HCT116 (cell line): ENCODE measurements at regions not wholly inside any gene's neighbourhood (a gene's known extent, or its start where the extent isn't known, plus 50 kb on each side); places are given as distances from the start of the nearest gene placed in this dataset.

Experiments
- ATAC-seq: fragments of 200-7000 bp; cut with Tn5 transposase; 2 replicates; pipeline ENCODE4 v1.9.1; 2020; ENCODE audit warnings: mild to moderate bottlenecking, moderate library complexity
- BruUV-seq: library from RNA; stranded (reverse); fragments of 400-500 nt; replicated peaks from 2 replicates; lab custom pipeline; 2021; lab: Mats Ljungman, UMichigan
- CTCF ChIA-PET: fragments of 300-600 bp; sonication (Branson Sonifier 250); formaldehyde crosslinking; loops from one replicate; lab custom pipeline; 2021; ENCODE audit warnings: antibody characterized with exemption; lab: Charles Lee
- POLR2A ChIA-PET: fragments of 300-600, 350-600 bp; sonication (Branson Sonifier 250); formaldehyde crosslinking; loops from one replicate; lab custom pipeline; 2021; ENCODE audit warnings: antibody characterized with exemption; lab: Charles Lee
- RAD21 ChIA-PET, 2 experiments: fragments of 300-600 bp; sonication (Branson Sonifier 250); formaldehyde crosslinking; loops; one replicate each; lab custom pipeline; 2023; ENCODE audit warnings: low total read pairs in 2 of 2; ENCODE audit not compliant: uncharacterized antibody in 2 of 2, unreplicated experiment in 2 of 2, low non-redundant PET in 1 of 2; lab: Charles Lee
- DNase-seq: peaks from one replicate; pipeline ENCODE4 v3.0.0-alpha.2; 2010; ENCODE audit warnings: low read depth, low spot score
- H2AFZ ChIP-seq: fragments of 200-600 bp; shearing (Covaris generic), sonication (generic); 2 replicates; pipeline ENCODE4 v1.6.1; 2017; ENCODE audit warnings: low read depth, mixed run types, mixed read lengths, antibody characterized with exemption, low read length; ENCODE audit not compliant: poor library complexity, severe bottlenecking
- H3K27ac ChIP-seq: 2 replicates; pipeline ENCODE4 v1.5.1; 2012; ENCODE audit warnings: low read depth, low read length
- H3K27me3 ChIP-seq: fragments of 200-600 bp; sonication (generic); 2 replicates; pipeline ENCODE4 v1.6.1; 2016; ENCODE audit warnings: mixed run types, low read length, mixed read lengths; ENCODE audit not compliant: insufficient read depth
- H3K36me3 ChIP-seq, 2 experiments: fragments of 200-500 bp in 1 of 2; fragments of 200-600 bp in 1 of 2; sonication (Bioruptor generic) in 1 of 2; sonication (generic) in 1 of 2; 2 replicates each; pipeline versions ENCODE4 v1.5.1 to v1.6.1; 2014 to 2016; ENCODE audit warnings: low read length in 2 of 2, inconsistent platforms in 1 of 2, mixed read lengths in 1 of 2, mixed run types in 1 of 2; ENCODE audit not compliant: insufficient read depth in 2 of 2, control insufficient read depth in 1 of 2
- H3K4me1 ChIP-seq, 2 experiments: fragments of 200-600 bp in 1 of 2; sonication (generic) in 1 of 2; 2 replicates each; pipeline versions ENCODE4 v1.5.1 to v1.6.1; 2012 to 2017; ENCODE audit warnings: low read length in 2 of 2, inconsistent platforms in 1 of 2, mild to moderate bottlenecking in 1 of 2, mixed read lengths in 1 of 2, mixed run types in 1 of 2, moderate library complexity in 1 of 2; ENCODE audit not compliant: insufficient read depth in 2 of 2, control insufficient read depth in 1 of 2
- H3K4me2 ChIP-seq: fragments of 200-600 bp; sonication (generic); 2 replicates; pipeline ENCODE4 v1.6.1; 2017; ENCODE audit warnings: mixed run types, low read length, mixed read lengths
- H3K4me3 ChIP-seq, 2 experiments: fragments of 200-600 bp in 1 of 2; sonication (generic) in 1 of 2; replicated peaks in 1 of 2; 2 replicates each; pipeline ENCODE4 v1.5.1; 2011 to 2016; ENCODE audit warnings: low read length in 2 of 2, control low read depth in 1 of 2, low read depth in 1 of 2, mild to moderate bottlenecking in 1 of 2, mixed read lengths in 1 of 2, mixed run types in 1 of 2
- H3K79me2 ChIP-seq: fragments of 200-600 bp; sonication (generic); 2 replicates; pipeline ENCODE4 v1.6.1; 2017; ENCODE audit warnings: mild to moderate bottlenecking, mixed run types, low read length, moderate library complexity, mixed read lengths; ENCODE audit not compliant: insufficient read depth
- H3K9ac ChIP-seq: fragments of 200-600 bp; sonication (generic); 2 replicates; pipeline ENCODE4 v1.6.1; 2016; ENCODE audit warnings: low read length, mixed read lengths
- H3K9me2 ChIP-seq: fragments of 200-600 bp; sonication (generic), shearing (Covaris generic); 2 replicates; pipeline ENCODE4 v1.6.1; 2017; ENCODE audit warnings: mixed run types, mild to moderate bottlenecking, moderate library complexity; ENCODE audit not compliant: insufficient read depth
- H3K9me3 ChIP-seq, 2 experiments: fragments of 200-500 bp in 1 of 2; fragments of 200-600 bp in 1 of 2; sonication (Bioruptor generic) in 1 of 2; sonication (generic) in 1 of 2; 2 replicates each; pipeline ENCODE4 v1.6.1; 2014 to 2017; ENCODE audit warnings: low read length in 2 of 2, mixed read lengths in 2 of 2, inconsistent platforms in 1 of 2, low read depth in 1 of 2, mild to moderate bottlenecking in 1 of 2, mixed run types in 1 of 2, moderate library complexity in 1 of 2; ENCODE audit not compliant: control insufficient read depth in 1 of 2, insufficient read depth in 1 of 2
- H4K20me1 ChIP-seq: fragments of 200-600 bp; sonication (generic), shearing (Covaris generic); 2 replicates; pipeline ENCODE4 v1.6.1; 2017; ENCODE audit warnings: mixed run types, mild to moderate bottlenecking, moderate library complexity; ENCODE audit not compliant: insufficient read depth
- CBX3 ChIP-seq: IDR thresholded peaks from 2 replicates; pipeline ENCODE4 v1.6.1; 2012; ENCODE audit warnings: low read depth
- CEBPB ChIP-seq: IDR thresholded peaks from 2 replicates; pipeline ENCODE4 v1.6.1; 2012; ENCODE audit warnings: low read depth
- ELF1 ChIP-seq: IDR thresholded peaks from 2 replicates; pipeline ENCODE4 v1.6.1; 2012; ENCODE audit warnings: low read depth, borderline replicate concordance
- EZH2 ChIP-seq: fragments of 200-600 bp; sonication (generic); IDR thresholded peaks from 2 replicates; pipeline ENCODE4 v1.6.1; 2017; ENCODE audit warnings: antibody characterized with exemption, mixed run types
- EZH2phosphoT487 ChIP-seq: fragments of 200-600 bp; IDR thresholded peaks from 2 replicates; pipeline ENCODE4 v1.6.1; 2018; ENCODE audit warnings: antibody characterized with exemption, borderline replicate concordance
- FOSL1 ChIP-seq: IDR thresholded peaks from 2 replicates; pipeline ENCODE4 v1.6.1; 2012; ENCODE audit warnings: low read depth
- POLR2A ChIP-seq: IDR thresholded peaks from 2 replicates; pipeline ENCODE4 v1.7.0; 2011; ENCODE audit warnings: borderline replicate concordance; ENCODE audit not compliant: insufficient read depth, insufficient read length; ENCODE audit errors: extremely low read depth
- POLR2AphosphoS5 ChIP-seq: IDR thresholded peaks from 2 replicates; pipeline ENCODE4 v1.6.1; 2011; ENCODE audit warnings: mild to moderate bottlenecking, low read depth, low read length, moderate library complexity
- RAD21 ChIP-seq: IDR thresholded peaks from 2 replicates; pipeline ENCODE4 v1.6.1; 2012; ENCODE audit warnings: low read depth, mild to moderate bottlenecking
- SIN3A ChIP-seq: IDR thresholded peaks from 2 replicates; pipeline ENCODE4 v1.6.1; 2012; ENCODE audit warnings: low read depth
- SP1 ChIP-seq: IDR thresholded peaks from 2 replicates; pipeline ENCODE4 v1.6.1; 2012; ENCODE audit warnings: low read depth
- SRF ChIP-seq: IDR thresholded peaks from 2 replicates; pipeline ENCODE4 v1.6.1; 2012; ENCODE audit warnings: low read depth
- TCF7L2 ChIP-seq: IDR thresholded peaks from 2 replicates; pipeline ENCODE4 v1.7.0; 2011; ENCODE audit warnings: borderline replicate concordance, inconsistent platforms; ENCODE audit not compliant: insufficient read depth, insufficient read length; ENCODE audit errors: extremely low read depth
- YY1 ChIP-seq: IDR thresholded peaks from 2 replicates; pipeline ENCODE4 v1.6.1; 2011; ENCODE audit warnings: low read length, low read depth, moderate library complexity, mild to moderate bottlenecking; ENCODE audit not compliant: insufficient replicate concordance; ENCODE audit errors: extremely low read depth
- ZFX ChIP-seq: fragments of 450-650 bp; IDR thresholded peaks from 2 replicates; pipeline ENCODE4 v1.6.1; 2017
- ZNF274 ChIP-seq: fragments of 200-500 bp; sonication (Bioruptor generic); IDR thresholded peaks from 2 replicates; pipeline ENCODE4 v1.6.1; 2014; ENCODE audit warnings: mild to moderate bottlenecking, low read depth, low read length, inconsistent platforms
- intact Hi-C: fragments of 100-400 bp; cut with micrococcal nuclease; formaldehyde crosslinking; loops from 2 replicates; pipeline ENCODE4 v1.10.0; 2022
- TF ChIP-seq, protein P1 (sequence below): IDR thresholded peaks from 2 replicates; pipeline ENCODE4 v1.6.1; 2011; ENCODE audit warnings: mild to moderate bottlenecking, low read length, moderate library complexity; ENCODE audit not compliant: insufficient replicate concordance; ENCODE audit errors: extremely low read depth
- TF ChIP-seq, protein P2 (sequence below), 3 experiments: fragments of 200-600 bp in 1 of 3; sonication (generic) in 1 of 3; IDR thresholded peaks in 2 of 3; conservative IDR thresholded peaks in 1 of 3; 2 replicates each; pipeline ENCODE4 v1.5.1; 2012 to 2017; ENCODE audit warnings: low read depth in 2 of 3, low read length in 2 of 3, antibody characterized with exemption in 1 of 3, borderline replicate concordance in 1 of 3, control low read depth in 1 of 3, mild to moderate bottlenecking in 1 of 3, mixed read lengths in 1 of 3, mixed run types in 1 of 3, moderate library complexity in 1 of 3; ENCODE audit not compliant: insufficient read depth in 1 of 3
- TF ChIP-seq, protein P3 (sequence below): IDR thresholded peaks from 2 replicates; pipeline ENCODE4 v1.6.1; 2012; ENCODE audit warnings: low read depth
- TF ChIP-seq, protein P4 (sequence below): IDR thresholded peaks from 2 replicates; pipeline ENCODE4 v1.6.1; 2012

DNA sequence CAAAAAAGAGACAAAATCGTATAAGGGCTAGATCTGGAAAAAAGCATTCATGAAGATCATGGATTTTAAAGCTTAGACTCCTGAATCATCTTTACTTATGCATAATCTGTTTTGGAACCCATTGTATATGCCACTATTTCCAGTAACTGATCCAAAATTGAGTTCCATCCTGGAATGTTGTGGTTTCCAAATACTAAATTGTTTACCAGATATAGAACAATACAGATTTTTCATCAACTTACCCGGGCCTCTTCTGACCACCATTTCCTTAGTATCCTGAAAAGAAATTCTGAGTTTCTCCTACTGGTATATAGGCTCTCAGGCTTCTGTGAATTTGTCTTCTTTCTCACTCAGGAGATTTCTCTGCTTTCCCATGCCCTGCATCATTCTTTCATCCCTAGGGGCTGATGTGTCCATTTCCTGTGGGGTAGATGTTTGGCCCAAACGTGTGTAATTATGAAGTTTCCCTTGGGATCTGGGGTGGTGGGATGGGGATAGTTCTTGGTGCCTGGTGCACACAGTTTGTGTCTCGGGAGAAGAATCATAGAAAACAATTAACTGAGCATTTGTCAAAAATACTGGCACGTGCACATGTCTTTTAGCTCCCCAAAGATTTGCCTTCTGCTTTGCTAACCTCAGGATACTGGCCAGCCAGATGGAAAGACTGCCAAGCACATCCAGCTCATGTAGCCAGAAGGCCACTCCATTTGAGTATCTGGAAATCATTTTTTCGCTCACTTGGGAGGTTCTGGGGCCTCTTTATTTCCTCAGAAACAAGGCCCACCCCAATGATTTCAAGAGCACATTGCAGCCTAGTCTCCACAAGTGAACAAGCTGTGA lies 127.8 kb downstream of the NTMT2 start:
- RAD21 ChIA-PET, result no interaction called here
- DNase-seq (no peak), ATAC-seq (no peak)
- Histone ChIP-seq H4K20me1 (no peaks in the 10 kb centered on the region), H3K9me2 (no peaks in the 10 kb centered on the region), H3K79me2 (no peaks in the 10 kb centered on the region), H3K27ac (no peak overlapping the region), H3K36me3 (no peaks in the 10 kb centered on the region), H3K9ac (no peak overlapping the region), H3K27me3 (no peaks in the 10 kb centered on the region), H3K9me3 (no peaks in the 10 kb centered on the region), H2AFZ (no peak overlapping the region), H3K4me2 (no peak overlapping the region), H3K4me3 (no peak overlapping the region), H3K4me1 (no peaks in the 10 kb centered on the region)
- no TSS peak for BruUV-seq
- POLR2A ChIA-PET, result no interaction called here
- TF ChIP-seq SIN3A, result no peak
- TF ChIP-seq ZFX, result no peak
- no peak for TF ChIP-seq FOSL1
- no peak for TF ChIP-seq YY1
- no peak for TF ChIP-seq ELF1
- TF ChIP-seq, protein P1, sequence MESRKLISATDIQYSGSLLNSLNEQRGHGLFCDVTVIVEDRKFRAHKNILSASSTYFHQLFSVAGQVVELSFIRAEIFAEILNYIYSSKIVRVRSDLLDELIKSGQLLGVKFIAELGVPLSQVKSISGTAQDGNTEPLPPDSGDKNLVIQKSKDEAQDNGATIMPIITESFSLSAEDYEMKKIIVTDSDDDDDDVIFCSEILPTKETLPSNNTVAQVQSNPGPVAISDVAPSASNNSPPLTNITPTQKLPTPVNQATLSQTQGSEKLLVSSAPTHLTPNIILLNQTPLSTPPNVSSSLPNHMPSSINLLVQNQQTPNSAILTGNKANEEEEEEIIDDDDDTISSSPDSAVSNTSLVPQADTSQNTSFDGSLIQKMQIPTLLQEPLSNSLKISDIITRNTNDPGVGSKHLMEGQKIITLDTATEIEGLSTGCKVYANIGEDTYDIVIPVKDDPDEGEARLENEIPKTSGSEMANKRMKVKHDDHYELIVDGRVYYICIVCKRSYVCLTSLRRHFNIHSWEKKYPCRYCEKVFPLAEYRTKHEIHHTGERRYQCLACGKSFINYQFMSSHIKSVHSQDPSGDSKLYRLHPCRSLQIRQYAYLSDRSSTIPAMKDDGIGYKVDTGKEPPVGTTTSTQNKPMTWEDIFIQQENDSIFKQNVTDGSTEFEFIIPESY, result no peak
- TF ChIP-seq EZH2phosphoT487, result no peak
- no peak for TF ChIP-seq SP1
- TF ChIP-seq, protein P2, sequence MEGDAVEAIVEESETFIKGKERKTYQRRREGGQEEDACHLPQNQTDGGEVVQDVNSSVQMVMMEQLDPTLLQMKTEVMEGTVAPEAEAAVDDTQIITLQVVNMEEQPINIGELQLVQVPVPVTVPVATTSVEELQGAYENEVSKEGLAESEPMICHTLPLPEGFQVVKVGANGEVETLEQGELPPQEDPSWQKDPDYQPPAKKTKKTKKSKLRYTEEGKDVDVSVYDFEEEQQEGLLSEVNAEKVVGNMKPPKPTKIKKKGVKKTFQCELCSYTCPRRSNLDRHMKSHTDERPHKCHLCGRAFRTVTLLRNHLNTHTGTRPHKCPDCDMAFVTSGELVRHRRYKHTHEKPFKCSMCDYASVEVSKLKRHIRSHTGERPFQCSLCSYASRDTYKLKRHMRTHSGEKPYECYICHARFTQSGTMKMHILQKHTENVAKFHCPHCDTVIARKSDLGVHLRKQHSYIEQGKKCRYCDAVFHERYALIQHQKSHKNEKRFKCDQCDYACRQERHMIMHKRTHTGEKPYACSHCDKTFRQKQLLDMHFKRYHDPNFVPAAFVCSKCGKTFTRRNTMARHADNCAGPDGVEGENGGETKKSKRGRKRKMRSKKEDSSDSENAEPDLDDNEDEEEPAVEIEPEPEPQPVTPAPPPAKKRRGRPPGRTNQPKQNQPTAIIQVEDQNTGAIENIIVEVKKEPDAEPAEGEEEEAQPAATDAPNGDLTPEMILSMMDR (IDR thresholded peaks at IDR 0.05 in 2 of 3, conservative IDR thresholded peaks at IDR 0.05 in 1 of 3; ENCODE audit: borderline replicate concordance in 1 of 3, insufficient read depth in 1 of 3, low read depth in 2 of 3, low read length in 2 of 3), result no peak
- no peak for TF ChIP-seq POLR2A
- TF ChIP-seq CEBPB, result no peak
- TF ChIP-seq SRF, result no peak
- no peak for TF ChIP-seq CBX3
- TF ChIP-seq, protein P3, sequence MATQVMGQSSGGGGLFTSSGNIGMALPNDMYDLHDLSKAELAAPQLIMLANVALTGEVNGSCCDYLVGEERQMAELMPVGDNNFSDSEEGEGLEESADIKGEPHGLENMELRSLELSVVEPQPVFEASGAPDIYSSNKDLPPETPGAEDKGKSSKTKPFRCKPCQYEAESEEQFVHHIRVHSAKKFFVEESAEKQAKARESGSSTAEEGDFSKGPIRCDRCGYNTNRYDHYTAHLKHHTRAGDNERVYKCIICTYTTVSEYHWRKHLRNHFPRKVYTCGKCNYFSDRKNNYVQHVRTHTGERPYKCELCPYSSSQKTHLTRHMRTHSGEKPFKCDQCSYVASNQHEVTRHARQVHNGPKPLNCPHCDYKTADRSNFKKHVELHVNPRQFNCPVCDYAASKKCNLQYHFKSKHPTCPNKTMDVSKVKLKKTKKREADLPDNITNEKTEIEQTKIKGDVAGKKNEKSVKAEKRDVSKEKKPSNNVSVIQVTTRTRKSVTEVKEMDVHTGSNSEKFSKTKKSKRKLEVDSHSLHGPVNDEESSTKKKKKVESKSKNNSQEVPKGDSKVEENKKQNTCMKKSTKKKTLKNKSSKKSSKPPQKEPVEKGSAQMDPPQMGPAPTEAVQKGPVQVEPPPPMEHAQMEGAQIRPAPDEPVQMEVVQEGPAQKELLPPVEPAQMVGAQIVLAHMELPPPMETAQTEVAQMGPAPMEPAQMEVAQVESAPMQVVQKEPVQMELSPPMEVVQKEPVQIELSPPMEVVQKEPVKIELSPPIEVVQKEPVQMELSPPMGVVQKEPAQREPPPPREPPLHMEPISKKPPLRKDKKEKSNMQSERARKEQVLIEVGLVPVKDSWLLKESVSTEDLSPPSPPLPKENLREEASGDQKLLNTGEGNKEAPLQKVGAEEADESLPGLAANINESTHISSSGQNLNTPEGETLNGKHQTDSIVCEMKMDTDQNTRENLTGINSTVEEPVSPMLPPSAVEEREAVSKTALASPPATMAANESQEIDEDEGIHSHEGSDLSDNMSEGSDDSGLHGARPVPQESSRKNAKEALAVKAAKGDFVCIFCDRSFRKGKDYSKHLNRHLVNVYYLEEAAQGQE, result no peak
- TF ChIP-seq POLR2AphosphoS5, result no peak
- TF ChIP-seq ZNF274, result no peak
- TF ChIP-seq RAD21, result no peak
- TF ChIP-seq, protein P4, sequence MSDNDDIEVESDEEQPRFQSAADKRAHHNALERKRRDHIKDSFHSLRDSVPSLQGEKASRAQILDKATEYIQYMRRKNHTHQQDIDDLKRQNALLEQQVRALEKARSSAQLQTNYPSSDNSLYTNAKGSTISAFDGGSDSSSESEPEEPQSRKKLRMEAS, result no peak
- TF ChIP-seq TCF7L2, result no peak
- no peak for TF ChIP-seq EZH2
- intact Hi-C loops, result no loop called here
- CTCF ChIA-PET, result no interaction called here
